Activated T-helper 1 cell treated with Interleukin-2 at 50 U/mL for 16 hours (primary cell): ENCODE measurements at regions not wholly inside any gene's neighbourhood (a gene's known extent, or its start where the extent isn't known, plus 50 kb on each side); places are given as distances from the start of the nearest gene placed in this dataset.

Experiments used
- DNase-seq: peaks from one replicate; pipeline ENCODE4 v3.0.0-alpha.2; 2020; ENCODE audit warnings: low read depth

- DNase-seq = no peak
Observed at GRCh38 chr5:67459253-67459652, 262.7 kb upstream of the CD180 start.

- DNase-seq = no peak
Observed at GRCh38 chr5:67455970-67456369, 259.4 kb upstream of the CD180 start.

GRCh38 chr5:67454957-67455561, 258.5 kb upstream of the CD180 start:
- DNase-seq = no peak

GRCh38 chr5:67453111-67453905, 256.7 kb upstream of the CD180 start:
- no peak for DNase-seq

GRCh38 chr5:67451640-67452279, 255.2 kb upstream of the CD180 start:
- no peak for DNase-seq

- no peak for DNase-seq
Observed at GRCh38 chr5:67447732-67448131, 251.1 kb upstream of the CD180 start.

GRCh38 chr5:67437905-67438845, 241.6 kb upstream of the CD180 start:
- no peak for DNase-seq

- DNase-seq = no peak
Observed at GRCh38 chr5:67435032-67435431, 238.4 kb upstream of the CD180 start.

GRCh38 chr5:67434466-67434865, 237.9 kb upstream of the CD180 start:
- DNase-seq = no peak

GRCh38 chr5:67432606-67433005, 236.0 kb upstream of the CD180 start:
- DNase-seq = no peak

- DNase-seq = no peak
Observed at GRCh38 chr5:67431191-67431590, 234.6 kb upstream of the CD180 start.

GRCh38 chr5:67427850-67428298, 231.3 kb upstream of the CD180 start:
- DNase-seq = no peak

GRCh38 chr5:67426961-67427849, 230.6 kb upstream of the CD180 start:
- DNase-seq = no peak

- DNase-seq = no peak
Observed at GRCh38 chr5:67425514-67425913, 228.9 kb upstream of the CD180 start.

GRCh38 chr5:67417839-67418238, 221.2 kb upstream of the CD180 start:
- no peak for DNase-seq

- no peak for DNase-seq
Observed at GRCh38 chr5:67416986-67417385, 220.4 kb upstream of the CD180 start.

GRCh38 chr5:67416133-67416937, 219.7 kb upstream of the CD180 start:
- DNase-seq = no peak

GRCh38 chr5:67414712-67415111, 218.1 kb upstream of the CD180 start:
- no peak for DNase-seq

GRCh38 chr5:67413721-67414120, 217.1 kb upstream of the CD180 start:
- DNase-seq = no peak

- no peak for DNase-seq
Observed at GRCh38 chr5:67409126-67409777, 212.7 kb upstream of the CD180 start.
